Lower leg skin (tissue), 4 donors: ENCODE measurements at regions not wholly inside any gene's neighbourhood (a gene's known extent, or its start where the extent isn't known, plus 50 kb on each side); places are given as distances from the start of the nearest gene placed in this dataset.

Source experiments
- DNase-seq, 2 donors: peaks; one replicate each; pipeline ENCODE4 v3.0.0-alpha.2; 2019; ENCODE audit warnings: low spot score in 2 of 2
- H3K4me3 ChIP-seq: fragments of 200-600 bp; sonication (generic); 2 replicates; pipeline ENCODE4 v1.5.1; 2017; ENCODE audit warnings: mild to moderate bottlenecking, low read depth; ENCODE audit not compliant: poor library complexity, severe bottlenecking
- POLR2A ChIP-seq, 2 donors: fragments of 450-650 bp; IDR thresholded peaks; one replicate each; pipeline ENCODE4 v1.6.1; 2016 to 2017; ENCODE audit warnings: antibody characterized with exemption in 2 of 2, mild to moderate bottlenecking in 1 of 2, moderate library complexity in 1 of 2
- WGBS, 2 donors: methylation state at CpG; one replicate each; pipeline ENCODE4 v1.1.5; 2018; 5-methylcytosine and 5-hydroxymethylcytosine counted together
- intact Hi-C: fragments of 100-400 bp; cut with DNase I; formaldehyde crosslinking; loops from one replicate; pipeline ENCODE4 v1.15.0; 2023; ENCODE audit warnings: low total_unique reads
- TF ChIP-seq, protein P1 (sequence below), 3 donors: fragments of 450-650 bp; IDR thresholded peaks; one replicate each; pipeline ENCODE4 v1.5.1; 2016; ENCODE audit warnings: antibody characterized with exemption in 3 of 3, mild to moderate bottlenecking in 3 of 3, moderate library complexity in 2 of 3

DNA sequence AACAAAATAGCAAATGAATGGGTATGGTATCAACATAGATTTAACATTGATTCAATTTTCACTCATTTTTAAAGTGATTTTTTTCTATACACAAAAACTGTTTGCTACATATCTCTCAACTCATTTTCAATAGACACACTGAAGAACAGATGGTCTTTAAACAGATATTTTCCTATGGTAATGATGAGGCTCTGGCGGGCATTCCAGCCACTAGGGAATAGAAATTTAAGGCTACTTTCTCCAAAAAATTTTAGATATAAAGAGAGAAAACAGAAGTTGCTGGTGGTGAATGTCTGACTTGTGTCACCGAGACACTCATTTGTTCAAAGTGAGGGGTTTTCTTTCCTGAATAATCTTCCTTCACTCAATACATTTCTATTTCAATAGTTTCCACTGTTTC lies 693.0 kb downstream of the ETS1 start:
- no peak for DNase-seq
- intact Hi-C loops = loop anchor here (5.0 kb wide), 1 partner anchor 392 kb away; no protein-coding TSS in a partner anchor
- H3K4me3 ChIP-seq = no peak overlapping the region
- WGBS, 2 donors = 80 to 90% methylated on average over 2 of the region's 2 CpGs
- no peak for TF ChIP-seq POLR2A (IDR thresholded peaks at IDR 0.05)
- TF ChIP-seq, protein P1, sequence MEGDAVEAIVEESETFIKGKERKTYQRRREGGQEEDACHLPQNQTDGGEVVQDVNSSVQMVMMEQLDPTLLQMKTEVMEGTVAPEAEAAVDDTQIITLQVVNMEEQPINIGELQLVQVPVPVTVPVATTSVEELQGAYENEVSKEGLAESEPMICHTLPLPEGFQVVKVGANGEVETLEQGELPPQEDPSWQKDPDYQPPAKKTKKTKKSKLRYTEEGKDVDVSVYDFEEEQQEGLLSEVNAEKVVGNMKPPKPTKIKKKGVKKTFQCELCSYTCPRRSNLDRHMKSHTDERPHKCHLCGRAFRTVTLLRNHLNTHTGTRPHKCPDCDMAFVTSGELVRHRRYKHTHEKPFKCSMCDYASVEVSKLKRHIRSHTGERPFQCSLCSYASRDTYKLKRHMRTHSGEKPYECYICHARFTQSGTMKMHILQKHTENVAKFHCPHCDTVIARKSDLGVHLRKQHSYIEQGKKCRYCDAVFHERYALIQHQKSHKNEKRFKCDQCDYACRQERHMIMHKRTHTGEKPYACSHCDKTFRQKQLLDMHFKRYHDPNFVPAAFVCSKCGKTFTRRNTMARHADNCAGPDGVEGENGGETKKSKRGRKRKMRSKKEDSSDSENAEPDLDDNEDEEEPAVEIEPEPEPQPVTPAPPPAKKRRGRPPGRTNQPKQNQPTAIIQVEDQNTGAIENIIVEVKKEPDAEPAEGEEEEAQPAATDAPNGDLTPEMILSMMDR (IDR thresholded peaks at IDR 0.05) = no peak

DNA sequence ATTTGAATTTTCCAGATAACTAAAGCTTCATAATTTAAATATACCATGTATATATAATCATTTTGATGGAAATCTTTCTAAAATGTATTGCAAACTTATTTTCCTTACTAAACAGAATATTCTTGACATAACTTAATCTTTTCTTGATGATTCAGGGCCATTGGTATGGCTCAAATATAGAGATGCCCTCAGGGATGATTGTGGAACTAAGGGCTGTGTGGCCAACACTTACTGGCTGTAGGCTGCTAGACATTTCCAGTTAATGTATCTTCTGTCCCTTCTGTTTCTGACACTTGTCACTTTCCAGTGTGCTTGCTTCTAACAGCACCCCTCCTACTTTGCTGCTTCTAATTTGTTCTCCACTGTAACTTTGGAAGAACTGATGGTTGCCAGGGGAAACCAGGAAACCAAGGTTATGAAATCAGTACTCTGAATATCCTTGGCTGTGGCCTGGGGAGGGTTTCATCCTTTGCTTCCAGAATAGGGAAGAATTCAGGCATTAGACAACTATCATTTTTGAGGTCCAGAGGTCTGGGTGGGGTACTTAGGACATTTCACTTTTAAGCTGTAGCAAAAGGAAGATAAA lies 697.2 kb downstream of the ETS1 start:
- TF ChIP-seq POLR2A (IDR thresholded peaks at IDR 0.05) = no peak
- TF ChIP-seq, protein P1 (IDR thresholded peaks at IDR 0.05) = no peak
- no peak for DNase-seq
- intact Hi-C loops = loop anchor here (5.0 kb wide), 1 partner anchor 388 kb away; no protein-coding TSS in a partner anchor
- H3K4me3 ChIP-seq = no peak overlapping the region

DNA sequence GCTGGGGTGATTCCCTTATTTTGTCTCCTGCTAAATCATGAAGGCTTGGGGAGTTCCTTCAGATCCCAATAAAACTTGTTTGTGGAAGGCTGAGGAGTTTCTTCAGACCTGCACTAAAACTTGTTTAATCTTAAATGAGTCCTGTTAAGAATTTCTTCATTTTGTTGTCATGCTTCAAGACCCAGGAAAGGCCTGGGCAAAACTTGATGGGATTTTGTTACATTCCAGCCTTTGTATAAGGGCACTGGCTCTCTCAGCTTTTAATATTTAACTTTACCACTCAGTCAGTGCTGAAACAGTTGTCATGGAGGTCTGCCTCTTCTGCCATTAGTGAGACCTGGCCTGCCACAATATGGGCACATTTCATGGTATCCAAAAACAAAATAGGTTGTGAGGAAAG lies 699.0 kb downstream of the ETS1 start:
- TF ChIP-seq, protein P1 (IDR thresholded peaks at IDR 0.05) = no peak
- TF ChIP-seq POLR2A (IDR thresholded peaks at IDR 0.05) = no peak
- DNase-seq = no peak
- H3K4me3 ChIP-seq = no peak overlapping the region
- intact Hi-C loops = no loop called here

DNA sequence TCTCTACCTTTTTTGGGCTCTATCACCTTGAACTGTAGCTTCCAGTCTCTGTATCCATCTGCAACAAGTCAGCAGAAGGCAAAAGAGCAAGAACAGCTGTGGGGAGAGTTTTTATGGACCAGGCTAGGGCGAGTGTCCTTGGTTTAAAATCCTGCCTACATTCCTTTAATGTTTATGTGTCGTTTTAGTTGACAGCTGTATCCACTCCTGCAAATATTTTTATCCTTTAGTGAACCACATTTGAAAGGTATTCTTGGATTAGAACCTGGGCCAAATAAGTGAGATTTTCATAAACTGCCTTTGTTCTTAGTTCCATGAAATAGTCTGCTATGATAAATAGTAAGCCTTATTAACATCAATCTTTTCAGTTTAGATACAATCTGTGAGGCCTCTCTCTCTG lies 712.2 kb downstream of the ETS1 start:
- 17 to 32% methylated on average over 2 of the region's 2 CpGs for WGBS, 2 donors
- TF ChIP-seq, protein P1 (IDR thresholded peaks at IDR 0.05) = no peak
- no peak for TF ChIP-seq POLR2A (IDR thresholded peaks at IDR 0.05)
- H3K4me3 ChIP-seq = no peak overlapping the region
- no peak for DNase-seq
- intact Hi-C loops = no loop called here

DNA sequence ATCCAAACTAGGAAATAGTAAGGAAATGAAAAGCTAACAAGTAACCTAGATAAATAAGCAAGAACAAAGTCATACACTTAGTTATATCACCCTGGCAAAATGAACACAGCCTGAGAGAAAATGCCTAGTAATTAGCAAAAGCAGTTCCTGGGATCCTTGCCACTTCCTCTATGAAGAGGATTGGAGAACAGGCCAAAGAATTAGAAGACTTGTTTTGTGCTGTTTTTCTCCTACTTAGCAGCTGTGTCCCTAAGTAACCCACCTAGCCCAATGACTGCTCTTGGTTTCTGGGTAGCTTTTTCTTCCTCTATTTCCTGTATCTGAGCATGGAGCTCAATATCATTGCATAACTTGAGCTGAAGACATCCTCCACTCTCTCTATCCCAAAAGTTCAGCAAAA lies 713.9 kb downstream of the ETS1 start:
- TF ChIP-seq, protein P1 (IDR thresholded peaks at IDR 0.05) = no peak
- no peak for TF ChIP-seq POLR2A (IDR thresholded peaks at IDR 0.05)
- DNase-seq = no peak
- intact Hi-C loops = no loop called here
- H3K4me3 ChIP-seq = no peak overlapping the region

DNA sequence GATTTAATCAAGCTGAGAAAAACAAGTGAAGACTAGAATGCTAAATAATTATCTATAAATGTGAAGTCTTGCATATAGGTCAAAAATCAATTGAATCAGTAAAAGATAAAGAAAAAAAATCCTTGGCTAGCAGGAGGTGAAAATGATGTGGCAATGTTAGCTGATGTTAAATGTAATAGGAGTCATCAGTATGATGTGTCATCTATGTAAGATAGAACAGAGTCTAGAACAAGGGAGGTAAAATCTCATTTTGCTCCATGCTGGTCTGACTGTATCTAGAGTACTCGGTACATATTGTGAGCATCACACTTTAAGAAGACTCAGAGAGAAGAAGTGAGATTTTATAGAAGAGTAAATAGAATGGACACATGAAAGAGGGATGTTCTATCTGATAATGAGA lies 721.2 kb downstream of the ETS1 start:
- TF ChIP-seq POLR2A (IDR thresholded peaks at IDR 0.05) = no peak
- TF ChIP-seq, protein P1 (IDR thresholded peaks at IDR 0.05) = no peak
- WGBS, 2 donors = 87 to 89% methylated on average over 1 of the region's 1 CpG
- no peak overlapping the region for H3K4me3 ChIP-seq
- intact Hi-C loops = no loop called here
- no peak for DNase-seq
